Hematopoietic multipotent progenitor cell treated with erythropoietin and hydrocortisone succinate and interleukin-3 and kit ligand, for 6 days (in vitro differentiated cells): ENCODE measurements at regions not wholly inside any gene's neighbourhood (a gene's known extent, or its start where the extent isn't known, plus 50 kb on each side); places are given as distances from the start of the nearest gene placed in this dataset.

Experiments used
- DNase-seq: peaks from one replicate; pipeline ENCODE4 v3.0.0-alpha.2; 2015

DNA sequence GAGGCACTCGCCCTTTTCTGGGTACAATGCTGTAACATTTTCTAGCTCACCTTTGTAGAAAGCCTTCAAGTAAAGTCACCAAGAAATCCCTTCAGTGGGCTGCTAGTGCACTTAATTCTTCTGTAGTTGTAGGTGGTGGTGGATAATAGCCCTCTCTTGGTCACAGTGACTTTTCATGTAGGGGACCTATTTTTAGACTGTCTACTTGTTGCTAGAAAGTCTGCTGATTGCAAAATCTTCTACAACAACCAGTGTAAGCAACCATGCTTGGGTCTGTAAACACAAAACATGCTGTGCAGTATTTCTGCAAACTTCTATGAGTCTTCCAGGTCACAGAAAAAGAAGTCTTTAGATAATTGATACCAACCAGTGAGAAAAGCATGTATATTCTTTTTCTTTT, 55.6 kb downstream of the PBDC1 start:
- DNase-seq, result no peak

DNA sequence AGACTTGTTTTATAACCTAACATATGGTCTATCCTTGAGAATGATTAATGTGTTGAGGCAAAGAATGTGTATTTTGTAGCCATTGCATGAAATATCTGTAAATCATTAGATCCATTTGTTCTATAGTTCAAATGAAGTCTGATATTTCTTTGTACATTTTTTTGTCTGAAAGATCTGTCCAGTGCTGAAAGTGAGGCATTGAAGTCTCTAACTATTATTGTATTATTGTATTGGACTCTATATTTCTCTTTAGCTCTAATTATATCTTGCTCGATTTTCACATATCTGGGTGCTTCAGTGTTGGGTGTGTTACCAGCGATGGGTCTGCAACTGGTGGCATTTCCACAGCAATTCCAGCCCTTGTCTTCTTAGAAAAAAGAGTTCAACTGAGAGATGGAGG, 76.0 kb downstream of the PBDC1 start:
- no peak for DNase-seq

DNA sequence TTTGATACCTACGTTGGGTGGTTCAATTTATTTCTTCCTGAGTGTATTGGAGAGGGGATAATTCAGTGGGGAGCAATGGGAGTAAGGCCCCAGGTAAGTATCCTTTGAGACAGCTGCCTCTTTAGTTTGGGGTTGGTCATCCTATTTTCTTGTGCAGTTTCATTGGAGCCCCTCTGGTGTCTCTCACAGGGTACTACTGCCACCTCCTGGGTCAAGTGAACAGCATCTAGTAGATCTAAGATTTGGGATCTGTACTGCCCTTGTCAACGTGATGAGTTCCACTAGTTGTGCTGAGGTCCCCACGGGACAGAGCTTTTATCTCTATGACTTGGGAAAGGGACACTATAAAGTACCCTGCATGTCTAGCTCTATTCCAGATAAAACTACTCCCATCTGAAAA, 80.6 kb downstream of the PBDC1 start:
- peak; percentile 62 for DNase-seq

DNA sequence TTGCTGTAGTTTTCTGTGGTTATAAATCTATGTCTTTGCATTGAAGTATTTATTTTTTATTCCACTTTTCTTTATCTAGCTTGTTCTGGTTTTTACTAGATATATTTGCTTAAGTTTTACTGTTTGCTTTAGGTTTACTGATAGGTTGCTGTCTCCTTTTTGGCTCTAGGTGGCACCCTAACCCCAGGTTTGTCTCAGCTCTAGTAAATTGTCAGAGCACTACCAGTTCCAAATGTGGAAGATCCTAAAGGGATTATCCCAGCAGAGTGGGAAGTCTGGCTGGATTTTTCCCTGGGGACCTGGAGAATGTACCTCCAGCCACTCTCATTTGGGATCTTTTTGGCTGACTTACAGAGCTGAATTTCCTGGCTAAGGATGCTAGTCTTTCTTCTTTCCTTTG, 106.1 kb downstream of the PBDC1 start:
- peak; percentile 36 for DNase-seq
